Lung (tissue), 11 donors: ENCODE measurements at regions not wholly inside any gene's neighbourhood (a gene's known extent, or its start where the extent isn't known, plus 50 kb on each side); places are given as distances from the start of the nearest gene placed in this dataset.

Source experiments
- ATAC-seq: fragments of 200-7000 bp; cut with Tn5 transposase; one replicate; pipeline ENCODE4 v1.9.1; 2020; ENCODE audit warnings: moderate number of reproducible peaks; ENCODE audit not compliant: insufficient read depth, low FRiP score
- DNase-seq, 3 donors: peaks; one replicate each; pipeline ENCODE4 v3.0.0-alpha.2; 2013 to 2017
- H3K27ac ChIP-seq, 2 donors: one replicate each; pipeline ENCODE4 v1.5.1; 2013; ENCODE audit warnings: mild to moderate bottlenecking in 2 of 2, moderate library complexity in 2 of 2, control low read depth in 1 of 2, inconsistent platforms in 1 of 2, low read depth in 1 of 2, low read length in 1 of 2
- H3K27me3 ChIP-seq, 3 donors: one replicate each; pipeline ENCODE4 v1.5.1; 2013; ENCODE audit warnings: low read length in 2 of 3; ENCODE audit not compliant: control insufficient read depth in 3 of 3, insufficient read depth in 3 of 3
- H3K36me3 ChIP-seq, 4 donors: one replicate each; pipeline ENCODE4 v1.5.1; 2013; ENCODE audit warnings: low read length in 4 of 4, mild to moderate bottlenecking in 1 of 4, moderate library complexity in 1 of 4; ENCODE audit not compliant: control insufficient read depth in 4 of 4, insufficient read depth in 4 of 4
- H3K4me1 ChIP-seq, 5 donors: one replicate each; pipeline ENCODE4 v1.5.1; 2013; ENCODE audit warnings: low read length in 5 of 5, mild to moderate bottlenecking in 2 of 5, moderate library complexity in 1 of 5; ENCODE audit not compliant: control insufficient read depth in 5 of 5, insufficient read depth in 5 of 5
- H3K4me3 ChIP-seq: one replicate; pipeline ENCODE4 v1.5.1; 2013; ENCODE audit warnings: mild to moderate bottlenecking, control low read depth, moderate library complexity
- H3K9ac ChIP-seq, 2 donors: one replicate each; pipeline ENCODE4 v1.5.1; 2013; ENCODE audit warnings: low read length in 2 of 2, control low read depth in 1 of 2; ENCODE audit not compliant: insufficient read depth in 1 of 2
- H3K9me3 ChIP-seq, 4 donors: one replicate each; pipeline ENCODE4 v1.5.1; 2013; ENCODE audit warnings: low read length in 3 of 4, mild to moderate bottlenecking in 1 of 4, moderate library complexity in 1 of 4; ENCODE audit not compliant: control insufficient read depth in 4 of 4, insufficient read depth in 3 of 4
- WGBS, 2 donors: extraction: QIAGEN DNeasy Blood & Tissue Kit; methylation state at CpG; one replicate each; pipeline ENCODE4 v1.1.7; 2013; 5-methylcytosine and 5-hydroxymethylcytosine counted together
- TF ChIP-seq, protein P1 (sequence below): IDR thresholded peaks from 2 replicates; pipeline ENCODE4 v1.5.1; 2012; ENCODE audit warnings: mild to moderate bottlenecking; ENCODE audit errors: control extremely low read depth, extremely low read depth
- donor health status: control.
- donor health status: control.
- donor health status: Bipolar disorder and iron deficiency.
- donor health status: healthy.
- donor health status: DM: yes; HTN: yes; CAD: no.

DNA sequence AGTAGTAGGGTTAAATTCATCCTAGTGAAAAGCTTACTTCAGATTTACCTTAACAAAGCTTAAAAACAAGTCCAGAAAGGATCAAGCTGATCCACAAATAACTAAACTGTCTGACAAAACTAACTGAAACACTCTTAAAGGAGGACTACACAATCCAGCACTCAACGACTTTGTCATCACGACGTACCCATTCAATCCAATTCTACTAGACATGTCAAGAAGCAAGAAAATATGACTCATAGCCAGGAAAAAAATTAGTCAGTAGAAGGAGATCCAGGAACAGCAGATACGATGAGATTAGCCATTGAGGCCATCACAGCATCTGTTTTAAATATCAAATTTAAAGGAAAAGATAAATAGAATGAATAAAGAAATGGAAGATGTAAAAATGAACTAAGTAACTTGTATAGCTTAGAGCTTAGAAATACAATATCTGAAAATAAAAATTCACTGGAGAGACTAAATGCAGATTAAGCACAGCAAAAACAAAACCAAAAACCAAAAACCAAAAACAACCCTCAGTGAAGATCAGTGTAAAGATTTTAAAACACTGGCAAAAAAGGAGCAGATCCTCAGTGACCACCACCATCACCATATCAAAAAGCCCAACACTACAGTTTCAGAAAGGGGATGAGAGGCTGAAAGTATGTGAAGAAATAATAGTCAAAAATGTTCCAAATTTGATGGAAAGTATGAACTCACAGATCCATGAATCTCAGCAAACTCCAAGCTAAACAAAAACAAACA is 95.0 kb upstream of the CCND2 start:
- TF ChIP-seq, protein P1, sequence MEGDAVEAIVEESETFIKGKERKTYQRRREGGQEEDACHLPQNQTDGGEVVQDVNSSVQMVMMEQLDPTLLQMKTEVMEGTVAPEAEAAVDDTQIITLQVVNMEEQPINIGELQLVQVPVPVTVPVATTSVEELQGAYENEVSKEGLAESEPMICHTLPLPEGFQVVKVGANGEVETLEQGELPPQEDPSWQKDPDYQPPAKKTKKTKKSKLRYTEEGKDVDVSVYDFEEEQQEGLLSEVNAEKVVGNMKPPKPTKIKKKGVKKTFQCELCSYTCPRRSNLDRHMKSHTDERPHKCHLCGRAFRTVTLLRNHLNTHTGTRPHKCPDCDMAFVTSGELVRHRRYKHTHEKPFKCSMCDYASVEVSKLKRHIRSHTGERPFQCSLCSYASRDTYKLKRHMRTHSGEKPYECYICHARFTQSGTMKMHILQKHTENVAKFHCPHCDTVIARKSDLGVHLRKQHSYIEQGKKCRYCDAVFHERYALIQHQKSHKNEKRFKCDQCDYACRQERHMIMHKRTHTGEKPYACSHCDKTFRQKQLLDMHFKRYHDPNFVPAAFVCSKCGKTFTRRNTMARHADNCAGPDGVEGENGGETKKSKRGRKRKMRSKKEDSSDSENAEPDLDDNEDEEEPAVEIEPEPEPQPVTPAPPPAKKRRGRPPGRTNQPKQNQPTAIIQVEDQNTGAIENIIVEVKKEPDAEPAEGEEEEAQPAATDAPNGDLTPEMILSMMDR, result no peak
- no peak for ATAC-seq
- no peak for DNase-seq
- Histone ChIP-seq H3K4me3 (no peak overlapping the region), H3K9ac (no peak overlapping the region), H3K36me3 (no peaks in the 10 kb centered on the region), H3K4me1 (no peaks in the 10 kb centered on the region), H3K27me3 (no peaks in the 10 kb centered on the region), H3K27ac (no peak overlapping the region), H3K9me3 (no peaks in the 10 kb centered on the region)
- 82 to 92% methylated on average over 4 of the region's 4 CpGs for WGBS, 2 donors

DNA sequence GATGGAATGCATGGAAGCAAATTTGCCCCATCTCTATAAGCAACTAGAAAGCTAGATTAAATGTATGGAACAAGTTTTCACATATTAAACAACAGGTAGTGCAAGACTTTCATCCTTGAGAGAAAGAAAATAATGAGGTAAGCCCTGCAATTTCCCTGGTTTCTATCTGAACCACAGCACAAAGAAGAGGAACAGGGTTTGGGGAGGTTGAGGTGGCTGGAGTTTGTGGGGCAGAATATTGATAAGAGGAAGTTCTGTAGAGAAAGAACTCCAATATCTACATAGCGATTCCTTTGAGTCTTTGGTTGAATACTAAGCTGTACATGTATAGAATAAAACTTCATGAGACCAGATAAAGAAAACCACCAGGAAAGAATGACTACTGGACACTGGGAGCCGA is 96.3 kb upstream of the CCND2 start:
- Histone ChIP-seq H3K9me3 (no peaks in the 10 kb centered on the region), H3K4me1 (no peaks in the 10 kb centered on the region), H3K27ac (no peak overlapping the region), H3K36me3 (no peaks in the 10 kb centered on the region), H3K27me3 (no peaks in the 10 kb centered on the region), H3K4me3 (no peak overlapping the region), H3K9ac (no peak overlapping the region)
- ATAC-seq (no peak), DNase-seq (no peak)
- WGBS, 2 donors, result 66 to 81% methylated on average over 2 of the region's 2 CpGs
- TF ChIP-seq, protein P1, result no peak

DNA sequence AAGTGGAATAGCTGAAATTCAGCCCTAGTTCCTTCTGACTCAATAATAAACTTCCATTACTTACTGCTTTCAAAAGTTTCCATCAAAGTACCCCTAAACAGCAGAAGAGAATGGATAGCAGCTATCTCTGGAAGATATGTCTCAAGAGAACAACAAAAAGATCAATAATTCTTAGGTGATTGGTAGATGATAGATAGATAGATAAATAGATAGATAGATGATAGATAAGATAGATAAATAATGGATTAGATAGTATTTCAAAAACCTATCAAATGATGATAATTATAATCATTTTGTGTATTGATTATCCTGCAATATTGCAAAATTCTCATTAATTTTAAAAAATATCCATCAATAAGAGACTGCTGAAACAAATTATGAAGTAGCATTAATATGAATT is 97.4 kb upstream of the CCND2 start:
- Histone ChIP-seq H3K9me3 (no peaks in the 10 kb centered on the region), H3K36me3 (no peaks in the 10 kb centered on the region), H3K27me3 (no peaks in the 10 kb centered on the region), H3K4me3 (no peak overlapping the region), H3K4me1 (no peaks in the 10 kb centered on the region), H3K27ac (no peak overlapping the region), H3K9ac (no peak overlapping the region)
- no peak for DNase-seq
- no peak for ATAC-seq
- TF ChIP-seq, protein P1, result no peak

DNA sequence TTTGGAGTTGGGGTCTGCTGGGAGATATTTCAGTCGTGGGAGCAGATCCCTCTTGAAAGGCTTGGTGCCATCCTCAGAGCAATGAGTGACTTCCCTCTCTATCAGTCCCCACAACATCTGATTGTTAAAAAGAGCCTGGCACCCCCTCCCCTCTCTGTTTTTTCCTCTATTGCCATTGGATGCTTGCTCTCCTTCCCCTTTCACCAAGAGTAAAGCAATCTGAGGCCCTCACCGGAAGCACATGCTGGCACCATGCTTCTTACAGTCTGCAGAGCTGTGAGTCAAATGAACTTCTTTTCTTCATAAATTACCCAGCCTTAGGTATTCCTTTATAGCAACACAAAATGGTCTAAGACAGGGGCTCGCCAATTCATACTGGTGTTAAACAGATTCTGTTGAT is 99.1 kb upstream of the CCND2 start:
- WGBS, 2 donors, result 54 to 80% methylated on average over 3 of the region's 3 CpGs
- TF ChIP-seq, protein P1, result no peak
- H3K27ac ChIP-seq, result no peak overlapping the region
- no peak overlapping the region for H3K9ac ChIP-seq
- no peaks in the 10 kb centered on the region for H3K9me3 ChIP-seq
- no peak overlapping the region for H3K4me3 ChIP-seq
- H3K27me3 ChIP-seq, result no peaks in the 10 kb centered on the region
- DNase-seq (no peak), ATAC-seq (no peak)
- no peaks in the 10 kb centered on the region for H3K4me1 ChIP-seq
- H3K36me3 ChIP-seq, result no peaks in the 10 kb centered on the region
